SKM-1 treated with dmso at 0.1 percent for 144 hours (cell line): ENCODE measurements at regions not wholly inside any gene's neighbourhood (a gene's known extent, or its start where the extent isn't known, plus 50 kb on each side); places are given as distances from the start of the nearest gene placed in this dataset.

Source experiments
- DNase-seq: peaks from one replicate; lab custom pipeline; 2025; ENCODE audit not compliant: unreplicated experiment; lab: John Stamatoyannopoulos, UW

GRCh38 chr4:175424111-175424510 is 388.0 kb downstream of the GPM6A start:
- no peak for DNase-seq

- no peak for DNase-seq
Measured at GRCh38 chr4:175427751-175428150, 384.3 kb downstream of the GPM6A start.

GRCh38 chr4:175431694-175432093 is 380.4 kb downstream of the GPM6A start:
- no peak for DNase-seq

- DNase-seq, result no peak
Measured at GRCh38 chr4:175435381-175435783, 376.7 kb downstream of the GPM6A start.

- no peak for DNase-seq
Measured at GRCh38 chr4:175436196-175436595, 375.9 kb downstream of the GPM6A start.

GRCh38 chr4:175440786-175441185 is 371.3 kb downstream of the GPM6A start:
- no peak for DNase-seq

GRCh38 chr4:175441256-175441655 is 370.8 kb downstream of the GPM6A start:
- DNase-seq, result no peak

GRCh38 chr4:175443547-175443946 is 368.5 kb downstream of the GPM6A start:
- no peak for DNase-seq

GRCh38 chr4:175444512-175444911 is 367.6 kb downstream of the GPM6A start:
- DNase-seq, result no peak

GRCh38 chr4:175447016-175447415 is 365.0 kb downstream of the GPM6A start:
- DNase-seq, result no peak

GRCh38 chr4:175450446-175450845 is 361.6 kb downstream of the GPM6A start:
- DNase-seq, result no peak

GRCh38 chr4:175451238-175451965 is 360.7 kb downstream of the GPM6A start:
- no peak for DNase-seq

GRCh38 chr4:175453456-175453855 is 358.6 kb downstream of the GPM6A start:
- no peak for DNase-seq

- no peak for DNase-seq
Measured at GRCh38 chr4:175456131-175456530, 355.9 kb downstream of the GPM6A start.

GRCh38 chr4:175457956-175458355 is 354.1 kb downstream of the GPM6A start:
- DNase-seq, result no peak

- no peak for DNase-seq
Measured at GRCh38 chr4:175459571-175459970, 352.5 kb downstream of the GPM6A start.

GRCh38 chr4:175460414-175460813 is 351.6 kb downstream of the GPM6A start:
- DNase-seq, result no peak

GRCh38 chr4:175469514-175469913 is 342.6 kb downstream of the GPM6A start:
- no peak for DNase-seq

- no peak for DNase-seq
Measured at GRCh38 chr4:175470131-175470530, 341.9 kb downstream of the GPM6A start.

GRCh38 chr4:175480404-175480803 is 331.7 kb downstream of the GPM6A start:
- DNase-seq, result no peak

GRCh38 chr4:175499735-175500352 is 312.2 kb downstream of the GPM6A start:
- DNase-seq, result no peak

GRCh38 chr4:175504318-175504717 is 307.7 kb downstream of the GPM6A start:
- DNase-seq, result no peak

GRCh38 chr4:175509320-175509719 is 302.7 kb downstream of the GPM6A start:
- no peak for DNase-seq
